H7 (cell line): ENCODE measurements at regions not wholly inside any gene's neighbourhood (a gene's known extent, or its start where the extent isn't known, plus 50 kb on each side); places are given as distances from the start of the nearest gene placed in this dataset.

Experiments used
- DNase-seq: peaks from one replicate; pipeline ENCODE4 v3.0.0; 2012
- H3K27me3 ChIP-seq: 2 replicates; pipeline ENCODE4 v1.6.0; 2011; ENCODE audit warnings: mild to moderate bottlenecking, low read length; ENCODE audit not compliant: control insufficient read depth, insufficient read depth
- H3K36me3 ChIP-seq: replicated peaks from 2 replicates; pipeline ENCODE4 v1.5.1; 2011; ENCODE audit warnings: low read length; ENCODE audit not compliant: control insufficient read depth, insufficient read depth
- H3K4me3 ChIP-seq: 2 replicates; pipeline ENCODE4 v1.5.1; 2011; ENCODE audit warnings: low read depth, mild to moderate bottlenecking, control low read depth, low read length, moderate library complexity; ENCODE audit not compliant: insufficient read depth

- DNase-seq: no peak
- H3K4me3 ChIP-seq: no peak overlapping the region
- H3K27me3 ChIP-seq: no peaks in the 10 kb centered on the region
- H3K36me3 ChIP-seq: no peaks in the 10 kb centered on the region
Measured at GRCh38 chr15:61682891-61683735, 377.1 kb downstream of the VPS13C start.

DNA sequence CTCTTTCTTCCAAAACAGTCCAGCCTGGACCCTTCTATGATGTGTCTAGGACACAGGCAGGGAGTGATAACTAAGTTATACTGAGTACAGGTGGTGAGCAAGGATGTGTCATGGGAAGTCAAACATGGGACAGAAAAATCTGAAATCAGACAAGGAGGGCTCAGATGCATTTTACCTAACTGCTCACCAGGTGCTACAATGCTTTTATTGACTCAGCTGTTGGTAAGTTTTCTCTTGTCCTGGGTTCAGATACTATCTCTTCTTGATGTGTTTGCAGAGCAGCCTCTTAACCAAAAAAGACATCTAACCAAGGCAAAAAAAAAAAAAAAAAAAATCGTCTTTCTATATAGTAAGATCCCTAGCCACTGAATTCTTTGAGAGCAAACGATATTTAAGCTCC lies 378.6 kb downstream of the VPS13C start:
- Histone ChIP-seq H3K4me3 (no peak overlapping the region), H3K27me3 (no peaks in the 10 kb centered on the region), H3K36me3 (no peaks in the 10 kb centered on the region)
- DNase-seq: no peak

DNA sequence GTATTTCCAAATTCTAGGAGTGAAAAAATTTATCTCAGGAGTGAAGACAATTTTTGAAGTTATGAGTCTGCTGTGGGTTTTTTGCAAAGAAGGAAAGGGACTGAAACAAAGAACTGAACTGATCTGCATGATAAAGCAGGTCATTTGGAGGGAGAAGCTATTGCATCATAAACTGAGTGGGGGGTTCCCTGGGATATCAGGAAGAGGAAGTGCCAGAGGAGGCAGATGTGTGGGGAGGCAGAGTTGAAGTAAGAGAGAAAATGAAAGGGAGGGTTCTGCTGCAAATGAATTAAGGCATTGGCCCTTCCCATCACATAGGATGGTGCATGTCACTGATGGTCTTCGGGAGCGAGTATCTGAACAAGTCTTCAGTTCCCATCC lies 379.2 kb downstream of the VPS13C start:
- H3K4me3 ChIP-seq: no peak overlapping the region
- peak; percentile 22 for DNase-seq
- no peaks in the 10 kb centered on the region for H3K27me3 ChIP-seq
- H3K36me3 ChIP-seq: no peaks in the 10 kb centered on the region

DNA sequence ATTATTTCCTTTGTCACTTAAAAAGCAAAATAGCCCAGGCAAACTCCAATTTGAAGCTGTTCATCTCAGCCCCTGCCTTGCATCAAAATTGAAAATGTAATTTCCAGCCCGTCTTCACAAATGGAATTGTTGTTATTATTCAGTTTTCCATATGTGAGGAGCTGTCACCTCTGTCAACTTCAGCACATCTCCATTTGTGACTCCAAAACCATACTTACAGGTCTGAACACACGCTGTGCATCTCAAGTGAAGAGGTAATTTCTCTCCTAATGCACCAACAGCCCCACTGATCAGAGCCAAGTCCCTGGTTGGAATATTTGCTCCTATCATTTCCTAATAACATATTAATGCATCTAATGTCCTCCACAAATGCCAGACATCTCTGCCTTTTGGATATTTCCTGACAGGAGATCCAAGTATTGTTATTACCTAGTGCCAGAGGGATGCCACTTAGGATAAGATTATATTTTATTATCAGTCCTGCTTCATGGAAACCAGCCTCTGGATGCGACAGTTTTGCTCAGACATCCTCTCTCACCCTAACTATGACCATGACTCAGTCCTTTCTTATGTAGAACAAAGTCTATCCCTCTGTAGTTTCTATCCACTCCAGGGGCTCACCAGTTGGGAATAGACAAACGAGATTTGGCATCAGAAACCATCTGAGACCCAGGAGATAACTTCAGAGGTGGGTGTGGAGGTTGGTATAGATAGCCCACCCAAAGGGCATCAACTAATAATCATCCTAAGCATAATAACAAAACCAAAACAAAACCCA lies 379.8 kb downstream of the VPS13C start:
- Histone ChIP-seq H3K4me3 (no peak overlapping the region), H3K27me3 (no peaks in the 10 kb centered on the region), H3K36me3 (no peaks in the 10 kb centered on the region)
- peak; percentile 15 for DNase-seq

GRCh38 chr15:61671736-61672135 lies 388.5 kb downstream of the VPS13C start:
- DNase-seq: no peak
- Histone ChIP-seq H3K4me3 (no peak overlapping the region), H3K36me3 (no peaks in the 10 kb centered on the region), H3K27me3 (no peaks in the 10 kb centered on the region)

GRCh38 chr15:61668444-61668843 lies 391.8 kb downstream of the VPS13C start:
- H3K27me3 ChIP-seq: no peaks in the 10 kb centered on the region
- H3K36me3 ChIP-seq: no peaks in the 10 kb centered on the region
- DNase-seq: no peak
- no peak overlapping the region for H3K4me3 ChIP-seq

GRCh38 chr15:61661791-61662190 lies 398.5 kb downstream of the VPS13C start:
- H3K36me3 ChIP-seq: no peaks in the 10 kb centered on the region
- H3K4me3 ChIP-seq: no peak overlapping the region
- H3K27me3 ChIP-seq: no peaks in the 10 kb centered on the region
- DNase-seq: no peak

GRCh38 chr15:61660579-61660978 lies 399.7 kb downstream of the VPS13C start:
- H3K36me3 ChIP-seq: no peaks in the 10 kb centered on the region
- H3K27me3 ChIP-seq: no peaks in the 10 kb centered on the region
- no peak overlapping the region for H3K4me3 ChIP-seq
- no peak for DNase-seq

- no peak for DNase-seq
- H3K4me3 ChIP-seq: no peak overlapping the region
- H3K36me3 ChIP-seq: no peaks in the 10 kb centered on the region
- H3K27me3 ChIP-seq: no peaks in the 10 kb centered on the region
Measured at GRCh38 chr15:61659566-61660190, 400.6 kb downstream of the VPS13C start.

DNA sequence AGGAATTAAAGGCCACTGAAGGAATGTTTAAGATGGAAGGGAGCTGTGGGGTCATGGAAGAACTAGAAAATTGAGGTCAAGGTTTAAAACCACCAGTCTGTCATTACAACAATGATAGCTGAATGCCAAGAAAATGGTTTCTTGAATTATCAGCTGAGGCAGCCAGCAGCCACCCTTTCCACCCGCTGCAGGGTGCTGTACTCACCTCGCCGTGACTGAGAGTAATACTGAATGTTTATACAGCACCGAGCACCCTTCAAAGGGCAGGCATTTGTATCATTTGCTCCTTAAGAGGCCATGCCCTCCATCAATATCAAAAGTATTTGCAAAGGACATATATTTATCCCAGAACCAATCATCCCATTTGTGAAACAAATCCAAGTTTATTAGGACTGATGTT lies 402.8 kb downstream of the VPS13C start:
- H3K36me3 ChIP-seq: no peaks in the 10 kb centered on the region

GRCh38 chr15:61656391-61656790 lies 403.9 kb downstream of the VPS13C start:
- no peak overlapping the region for H3K4me3 ChIP-seq
- H3K27me3 ChIP-seq: no peaks in the 10 kb centered on the region
- no peaks in the 10 kb centered on the region for H3K36me3 ChIP-seq
- no peak for DNase-seq

More for the DNA sequence above, 402.8 kb downstream of the VPS13C start:
- H3K4me3 ChIP-seq: no peak overlapping the region
- no peaks in the 10 kb centered on the region for H3K27me3 ChIP-seq
- DNase-seq: no peak

DNA sequence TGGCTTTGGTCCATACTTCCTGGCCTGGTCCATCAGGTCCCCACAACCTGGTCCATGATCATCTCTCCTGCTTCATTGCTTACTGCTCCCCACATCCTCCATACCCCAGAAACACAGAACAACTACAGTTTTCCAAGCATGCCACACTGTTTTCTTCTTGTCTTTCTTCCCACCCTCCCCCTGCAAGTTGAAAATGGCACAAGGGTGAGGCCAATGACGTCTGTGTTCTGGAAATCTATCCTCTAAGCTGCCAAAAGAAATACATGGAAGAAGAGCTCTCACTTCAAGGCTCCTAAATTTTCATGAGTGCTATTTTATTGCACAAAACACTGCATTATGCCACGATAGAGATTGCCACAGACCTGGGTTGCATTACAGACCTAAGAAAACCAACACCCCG lies 404.4 kb downstream of the VPS13C start:
- Histone ChIP-seq H3K36me3 (no peaks in the 10 kb centered on the region), H3K27me3 (no peaks in the 10 kb centered on the region), H3K4me3 (no peak overlapping the region)
- DNase-seq: no peak

- Histone ChIP-seq H3K27me3 (no peaks in the 10 kb centered on the region), H3K36me3 (no peaks in the 10 kb centered on the region), H3K4me3 (no peak overlapping the region)
- no peak for DNase-seq
Measured at GRCh38 chr15:61654918-61655317, 405.3 kb downstream of the VPS13C start.

DNA sequence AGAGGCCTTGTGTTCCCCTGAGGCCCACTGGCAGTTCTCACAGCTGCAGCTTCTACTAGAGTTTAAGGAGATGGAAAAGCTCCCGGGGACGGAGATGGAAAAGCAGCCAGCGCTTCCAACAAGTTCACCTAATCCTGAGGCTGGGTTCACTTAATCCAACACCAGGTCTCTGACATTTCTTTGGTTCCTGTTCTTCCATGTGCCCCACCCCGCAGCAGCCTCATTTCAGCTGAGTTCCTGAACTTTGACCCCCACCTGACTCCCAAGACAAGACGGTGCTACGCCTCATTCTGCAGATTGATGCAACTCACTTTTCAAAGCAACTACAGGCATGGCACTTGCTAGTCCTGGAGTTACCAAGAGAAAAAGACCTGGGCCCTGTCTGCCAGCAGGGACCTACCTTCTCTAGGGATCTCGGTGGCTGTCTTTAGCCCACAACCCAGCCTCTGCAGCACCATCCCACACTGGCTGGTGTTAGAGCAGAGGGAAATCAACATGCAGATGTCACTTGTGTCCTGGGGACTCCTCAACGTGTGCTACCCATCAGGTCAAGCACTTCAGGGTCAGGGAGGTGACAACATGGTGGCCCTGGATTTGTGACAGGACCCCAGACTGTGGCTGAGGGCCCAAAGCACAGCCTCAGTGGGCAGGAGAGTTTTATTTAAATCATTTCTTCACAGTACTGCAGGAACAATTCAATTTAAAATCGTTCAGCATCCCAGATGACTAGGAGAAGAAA lies 406.1 kb downstream of the VPS13C start:
- Histone ChIP-seq H3K4me3 (no peak overlapping the region), H3K27me3 (no peaks in the 10 kb centered on the region), H3K36me3 (no peaks in the 10 kb centered on the region)
- DNase-seq: no peak
